Suprapubic skin (tissue), 4 donors: ENCODE measurements at regions not wholly inside any gene's neighbourhood (a gene's known extent, or its start where the extent isn't known, plus 50 kb on each side); places are given as distances from the start of the nearest gene placed in this dataset.

Experiments
- CTCF ChIP-seq, 2 donors: fragments of 200-600 bp in 1 of 2; fragments of 450-650 bp in 1 of 2; sonication (generic) in 1 of 2; IDR thresholded peaks; one replicate each; pipeline ENCODE4 v1.5.1; 2016 to 2019; ENCODE audit warnings: antibody characterized with exemption in 2 of 2, mild to moderate bottlenecking in 1 of 2, moderate library complexity in 1 of 2
- EP300 ChIP-seq: sonication (generic); formaldehyde crosslinking; IDR thresholded peaks from one replicate; pipeline ENCODE4 v1.6.1; 2017; ENCODE audit warnings: antibody characterized with exemption
- POLR2A ChIP-seq, 2 donors: fragments of 450-650 bp; IDR thresholded peaks; one replicate each; pipeline ENCODE4 v1.6.1; 2017; ENCODE audit warnings: antibody characterized with exemption in 2 of 2, mild to moderate bottlenecking in 2 of 2, moderate library complexity in 2 of 2
- POLR2AphosphoS5 ChIP-seq, 3 donors: sonication (generic); formaldehyde crosslinking; IDR thresholded peaks; one replicate each; pipeline ENCODE4 v1.6.1; 2017; ENCODE audit warnings: antibody characterized with exemption in 3 of 3

GRCh38 chr10:128220021-128220420 is 93.8 kb upstream of the MKI67 start:
- no peak for TF ChIP-seq EP300
- TF ChIP-seq CTCF (IDR thresholded peaks at IDR 0.05) = no peak
- no peak for TF ChIP-seq POLR2AphosphoS5 (IDR thresholded peaks at IDR 0.05)
- no peak for TF ChIP-seq POLR2A (IDR thresholded peaks at IDR 0.05)
